GM23338 (cell line): ENCODE measurements at regions not wholly inside any gene's neighbourhood (a gene's known extent, or its start where the extent isn't known, plus 50 kb on each side); places are given as distances from the start of the nearest gene placed in this dataset.

Source experiments
- ATAC-seq: fragments of 200-7000 bp; cut with Tn5 transposase; 3 replicates; pipeline ENCODE4 v1.9.1; 2020
- DNase-seq: peaks from one replicate; pipeline ENCODE4 v3.0.0-alpha.2; 2015; ENCODE audit warnings: low spot score
- H2AFZ ChIP-seq: fragments of 200-600 bp; sonication (generic); 2 replicates; pipeline ENCODE4 v1.8.0; 2016; ENCODE audit warnings: antibody characterized with exemption, mild to moderate bottlenecking, moderate library complexity
- H3F3A ChIP-seq: fragments of 200-600 bp; sonication (generic); replicated peaks from 2 replicates; pipeline ENCODE4 v1.8.0; 2017; ENCODE audit warnings: antibody characterized with exemption, mixed run types, low read depth
- H3K27ac ChIP-seq: fragments of 200-600 bp; sonication (generic); 2 replicates; pipeline ENCODE4 v1.6.1; 2016; ENCODE audit warnings: low read depth
- H3K27me3 ChIP-seq: fragments of 200-600 bp; sonication (generic); 2 replicates; pipeline ENCODE4 v1.8.0; 2016; ENCODE audit warnings: mild to moderate bottlenecking, mixed run types, moderate library complexity; ENCODE audit not compliant: insufficient read depth
- H3K36me3 ChIP-seq: fragments of 200-600 bp; sonication (generic); 2 replicates; pipeline ENCODE4 v1.8.0; 2016; ENCODE audit warnings: mild to moderate bottlenecking; ENCODE audit not compliant: insufficient read depth
- H3K4me1 ChIP-seq: fragments of 200-600 bp; sonication (generic); 2 replicates; pipeline ENCODE4 v1.8.0; 2016; ENCODE audit warnings: mild to moderate bottlenecking, moderate library complexity; ENCODE audit not compliant: insufficient read depth
- H3K4me2 ChIP-seq: fragments of 200-600 bp; sonication (generic); 2 replicates; pipeline ENCODE4 v1.7.1; 2017; ENCODE audit warnings: mixed run types
- H3K4me3 ChIP-seq: fragments of 200-600 bp; sonication (generic); 2 replicates; pipeline ENCODE4 v1.6.1; 2016; ENCODE audit warnings: mixed run types
- H3K79me2 ChIP-seq: fragments of 200-600 bp; sonication (generic); replicated peaks from 2 replicates; pipeline ENCODE4 v1.8.0; 2017; ENCODE audit warnings: mild to moderate bottlenecking; ENCODE audit not compliant: insufficient read depth
- H3K9me2 ChIP-seq: fragments of 200-600 bp; sonication (generic); 2 replicates; pipeline ENCODE4 v1.8.0; 2017; ENCODE audit not compliant: insufficient read depth
- H4K20me1 ChIP-seq: fragments of 200-600 bp; sonication (generic); replicated peaks from 2 replicates; pipeline ENCODE4 v1.8.0; 2017; ENCODE audit warnings: mild to moderate bottlenecking; ENCODE audit not compliant: insufficient read depth
- H3K27ac Mint-ChIP-seq: 2 replicates; pipeline ENCODE4 v1.8.0; 2020; ENCODE audit warnings: inconsistent platforms, mild to moderate bottlenecking, moderate library complexity, mixed read lengths
- H3K27me3 Mint-ChIP-seq: 3 replicates; pipeline ENCODE4 v1.8.0; 2022; ENCODE audit warnings: low read depth, mild to moderate bottlenecking, moderate library complexity, mixed read lengths, inconsistent platforms; ENCODE audit not compliant: insufficient read depth, poor library complexity
- H3K36me3 Mint-ChIP-seq: 3 replicates; pipeline ENCODE4 v1.8.0; 2021; ENCODE audit warnings: low read depth, mild to moderate bottlenecking, inconsistent platforms, moderate library complexity, mixed read lengths
- H3K4me1 Mint-ChIP-seq: 3 replicates; pipeline ENCODE4 v1.8.0; 2020; ENCODE audit warnings: mild to moderate bottlenecking, inconsistent platforms, mixed read lengths
- H3K4me3 Mint-ChIP-seq: 3 replicates; pipeline ENCODE4 v1.8.0; 2021; ENCODE audit warnings: moderate library complexity, mild to moderate bottlenecking, inconsistent platforms, mixed read lengths
- H3K9me3 Mint-ChIP-seq: 3 replicates; pipeline ENCODE4 v1.8.0; 2020; ENCODE audit warnings: moderate library complexity, mild to moderate bottlenecking, inconsistent platforms, mixed read lengths
- CREB1 ChIP-seq: fragments of 250-450 bp; sonication (Bioruptor Pico); IDR thresholded peaks from 2 replicates; pipeline ENCODE4 v1.5.0; 2020; ENCODE audit warnings: low read depth, mild to moderate bottlenecking, moderate library complexity
- CTCF ChIP-seq, 2 experiments: fragments of 200-600 bp in 1 of 2; sonication (generic) in 1 of 2; conservative IDR thresholded peaks; 2 replicates each; pipeline versions ENCODE4 v1.5.1 to v1.6.1; 2016 to 2017; ENCODE audit warnings: antibody characterized with exemption in 2 of 2, low read depth in 2 of 2, mild to moderate bottlenecking in 2 of 2, moderate library complexity in 1 of 2
- EZH2 ChIP-seq: fragments of 200-600 bp; sonication (generic); IDR thresholded peaks from one replicate; pipeline ENCODE4 v1.8.0; 2017; ENCODE audit warnings: antibody characterized with exemption, mild to moderate bottlenecking, low read depth; ENCODE audit not compliant: unreplicated experiment
- EZH2phosphoT487 ChIP-seq: fragments of 200-600 bp; sonication (generic); IDR thresholded peaks from one replicate; pipeline ENCODE4 v1.8.1; 2018; ENCODE audit warnings: antibody characterized with exemption; ENCODE audit not compliant: unreplicated experiment
- JUNB ChIP-seq: IDR thresholded peaks from one replicate; pipeline ENCODE4 v1.6.1; 2016; ENCODE audit warnings: antibody characterized with exemption; ENCODE audit not compliant: unreplicated experiment
- NANOG ChIP-seq: IDR thresholded peaks from 2 replicates; pipeline ENCODE4 v1.6.1; 2016; ENCODE audit warnings: antibody characterized with exemption, borderline replicate concordance
- POLR2AphosphoS5 ChIP-seq: IDR thresholded peaks from 2 replicates; pipeline ENCODE4 v1.6.1; 2016; ENCODE audit warnings: antibody characterized with exemption, low read depth
- REST ChIP-seq: IDR thresholded peaks from one replicate; pipeline ENCODE4 v1.6.1; 2018; ENCODE audit warnings: antibody characterized with exemption; ENCODE audit not compliant: unreplicated experiment
- STAT1 ChIP-seq: IDR thresholded peaks from one replicate; pipeline ENCODE4 v1.6.1; 2016; ENCODE audit warnings: antibody characterized with exemption; ENCODE audit not compliant: unreplicated experiment
- ZNF114 ChIP-seq: fragments of 250-450 bp; sonication (Bioruptor Pico); IDR thresholded peaks from 2 replicates; pipeline ENCODE4 v1.5.0; 2020; ENCODE audit warnings: mild to moderate bottlenecking, moderate library complexity
- ZNF331 ChIP-seq: fragments of 250-450 bp; sonication (Bioruptor Pico); IDR thresholded peaks from 2 replicates; pipeline ENCODE4 v1.5.0; 2020; ENCODE audit warnings: low read depth, mild to moderate bottlenecking, moderate library complexity
- TF ChIP-seq, protein P1 (sequence below): IDR thresholded peaks from 2 replicates; pipeline ENCODE4 v1.6.1; 2016; ENCODE audit warnings: antibody characterized with exemption
- TF ChIP-seq, protein P2 (sequence below): fragments of 250-450 bp; sonication (Bioruptor Pico); IDR thresholded peaks from 2 replicates; pipeline ENCODE4 v1.5.0; 2020; ENCODE audit warnings: mild to moderate bottlenecking, moderate library complexity

- no peak overlapping the region for H3K27ac Mint-ChIP-seq
- no peaks in the 10 kb centered on the region for H3K9me2 ChIP-seq
- H3K9me3 Mint-ChIP-seq: peaks cover 8% of the 10 kb centered on the region; the same call in 1 of the 3 replicates
- no peaks in the 10 kb centered on the region for H3K36me3 ChIP-seq
- no peak overlapping the region for H3K4me3 Mint-ChIP-seq
- H3K4me1 Mint-ChIP-seq: peaks cover 7% of the 10 kb centered on the region
- H3K27me3 Mint-ChIP-seq: peaks cover 7% of the 10 kb centered on the region
- H2AFZ ChIP-seq: 0 out of 2 replicates have a peak overlapping the region, but pooled peaks have one; percentile 14
- no peaks in the 10 kb centered on the region for H3F3A ChIP-seq
- no peaks in the 10 kb centered on the region for H3K4me1 ChIP-seq
- TF ChIP-seq REST (no peak), ZNF331 (CRISPR knock-in tag) (no peak), CTCF (conservative IDR thresholded peaks at IDR 0.05; ENCODE audit: low read depth in 2 of 2) (no peak), POLR2AphosphoS5 (no peak), JUNB (no peak), EZH2phosphoT487 (no peak), NANOG (no peak), CREB1 (CRISPR knock-in tag) (no peak), EZH2 (no peak), STAT1 (no peak), ZNF114 (CRISPR knock-in tag) (no peak)
- TF ChIP-seq, protein P1, sequence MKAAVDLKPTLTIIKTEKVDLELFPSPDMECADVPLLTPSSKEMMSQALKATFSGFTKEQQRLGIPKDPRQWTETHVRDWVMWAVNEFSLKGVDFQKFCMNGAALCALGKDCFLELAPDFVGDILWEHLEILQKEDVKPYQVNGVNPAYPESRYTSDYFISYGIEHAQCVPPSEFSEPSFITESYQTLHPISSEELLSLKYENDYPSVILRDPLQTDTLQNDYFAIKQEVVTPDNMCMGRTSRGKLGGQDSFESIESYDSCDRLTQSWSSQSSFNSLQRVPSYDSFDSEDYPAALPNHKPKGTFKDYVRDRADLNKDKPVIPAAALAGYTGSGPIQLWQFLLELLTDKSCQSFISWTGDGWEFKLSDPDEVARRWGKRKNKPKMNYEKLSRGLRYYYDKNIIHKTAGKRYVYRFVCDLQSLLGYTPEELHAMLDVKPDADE: no peak
- TF ChIP-seq, protein P2, sequence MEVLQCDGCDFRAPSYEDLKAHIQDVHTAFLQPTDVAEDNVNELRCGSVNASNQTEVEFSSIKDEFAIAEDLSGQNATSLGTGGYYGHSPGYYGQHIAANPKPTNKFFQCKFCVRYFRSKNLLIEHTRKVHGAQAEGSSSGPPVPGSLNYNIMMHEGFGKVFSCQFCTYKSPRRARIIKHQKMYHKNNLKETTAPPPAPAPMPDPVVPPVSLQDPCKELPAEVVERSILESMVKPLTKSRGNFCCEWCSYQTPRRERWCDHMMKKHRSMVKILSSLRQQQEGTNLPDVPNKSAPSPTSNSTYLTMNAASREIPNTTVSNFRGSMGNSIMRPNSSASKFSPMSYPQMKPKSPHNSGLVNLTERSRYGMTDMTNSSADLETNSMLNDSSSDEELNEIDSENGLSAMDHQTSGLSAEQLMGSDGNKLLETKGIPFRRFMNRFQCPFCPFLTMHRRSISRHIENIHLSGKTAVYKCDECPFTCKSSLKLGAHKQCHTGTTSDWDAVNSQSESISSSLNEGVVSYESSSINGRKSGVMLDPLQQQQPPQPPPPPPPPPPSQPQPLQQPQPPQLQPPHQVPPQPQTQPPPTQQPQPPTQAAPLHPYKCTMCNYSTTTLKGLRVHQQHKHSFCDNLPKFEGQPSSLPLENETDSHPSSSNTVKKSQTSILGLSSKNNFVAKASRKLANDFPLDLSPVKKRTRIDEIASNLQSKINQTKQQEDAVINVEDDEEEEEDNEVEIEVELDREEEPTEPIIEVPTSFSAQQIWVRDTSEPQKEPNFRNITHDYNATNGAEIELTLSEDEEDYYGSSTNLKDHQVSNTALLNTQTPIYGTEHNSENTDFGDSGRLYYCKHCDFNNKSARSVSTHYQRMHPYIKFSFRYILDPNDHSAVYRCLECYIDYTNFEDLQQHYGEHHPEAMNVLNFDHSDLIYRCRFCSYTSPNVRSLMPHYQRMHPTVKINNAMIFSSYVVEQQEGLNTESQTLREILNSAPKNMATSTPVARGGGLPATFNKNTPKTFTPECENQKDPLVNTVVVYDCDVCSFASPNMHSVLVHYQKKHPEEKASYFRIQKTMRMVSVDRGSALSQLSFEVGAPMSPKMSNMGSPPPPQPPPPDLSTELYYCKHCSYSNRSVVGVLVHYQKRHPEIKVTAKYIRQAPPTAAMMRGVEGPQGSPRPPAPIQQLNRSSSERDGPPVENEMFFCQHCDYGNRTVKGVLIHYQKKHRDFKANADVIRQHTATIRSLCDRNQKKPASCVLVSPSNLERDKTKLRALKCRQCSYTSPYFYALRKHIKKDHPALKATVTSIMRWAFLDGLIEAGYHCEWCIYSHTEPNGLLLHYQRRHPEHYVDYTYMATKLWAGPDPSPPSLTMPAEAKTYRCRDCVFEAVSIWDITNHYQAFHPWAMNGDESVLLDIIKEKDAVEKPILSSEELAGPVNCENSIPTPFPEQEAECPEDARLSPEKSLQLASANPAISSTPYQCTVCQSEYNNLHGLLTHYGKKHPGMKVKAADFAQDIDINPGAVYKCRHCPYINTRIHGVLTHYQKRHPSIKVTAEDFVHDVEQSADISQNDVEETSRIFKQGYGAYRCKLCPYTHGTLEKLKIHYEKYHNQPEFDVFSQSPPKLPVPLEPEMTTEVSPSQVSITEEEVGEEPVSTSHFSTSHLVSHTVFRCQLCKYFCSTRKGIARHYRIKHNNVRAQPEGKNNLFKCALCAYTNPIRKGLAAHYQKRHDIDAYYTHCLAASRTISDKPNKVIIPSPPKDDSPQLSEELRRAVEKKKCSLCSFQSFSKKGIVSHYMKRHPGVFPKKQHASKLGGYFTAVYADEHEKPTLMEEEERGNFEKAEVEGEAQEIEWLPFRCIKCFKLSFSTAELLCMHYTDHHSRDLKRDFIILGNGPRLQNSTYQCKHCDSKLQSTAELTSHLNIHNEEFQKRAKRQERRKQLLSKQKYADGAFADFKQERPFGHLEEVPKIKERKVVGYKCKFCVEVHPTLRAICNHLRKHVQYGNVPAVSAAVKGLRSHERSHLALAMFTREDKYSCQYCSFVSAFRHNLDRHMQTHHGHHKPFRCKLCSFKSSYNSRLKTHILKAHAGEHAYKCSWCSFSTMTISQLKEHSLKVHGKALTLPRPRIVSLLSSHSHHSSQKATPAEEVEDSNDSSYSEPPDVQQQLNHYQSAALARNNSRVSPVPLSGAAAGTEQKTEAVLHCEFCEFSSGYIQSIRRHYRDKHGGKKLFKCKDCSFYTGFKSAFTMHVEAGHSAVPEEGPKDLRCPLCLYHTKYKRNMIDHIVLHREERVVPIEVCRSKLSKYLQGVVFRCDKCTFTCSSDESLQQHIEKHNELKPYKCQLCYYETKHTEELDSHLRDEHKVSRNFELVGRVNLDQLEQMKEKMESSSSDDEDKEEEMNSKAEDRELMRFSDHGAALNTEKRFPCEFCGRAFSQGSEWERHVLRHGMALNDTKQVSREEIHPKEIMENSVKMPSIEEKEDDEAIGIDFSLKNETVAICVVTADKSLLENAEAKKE: no peak
- H3K4me2 ChIP-seq: no peak overlapping the region
- no peak overlapping the region for H3K4me3 ChIP-seq
- H3K27me3 ChIP-seq: no peaks in the 10 kb centered on the region
- no peak for ATAC-seq
- no peak for DNase-seq
- no peaks in the 10 kb centered on the region for H4K20me1 ChIP-seq
- H3K27ac ChIP-seq: no peak overlapping the region
- H3K36me3 Mint-ChIP-seq: no peaks in the 10 kb centered on the region
- no peaks in the 10 kb centered on the region for H3K79me2 ChIP-seq
Measured at GRCh38 chr3:43203022-43203421, 83.3 kb upstream of the SNRK start.
